IPS DF 4.7 (cell line): ENCODE measurements at regions not wholly inside any gene's neighbourhood (a gene's known extent, or its start where the extent isn't known, plus 50 kb on each side); places are given as distances from the start of the nearest gene placed in this dataset.

Experiments
- DNase-seq: peaks from one replicate; pipeline ENCODE4 v3.0.0-alpha.2; 2013; ENCODE audit warnings: low spot score; ENCODE audit errors: extremely low read depth

GRCh38 chr5:67380431-67380830, 183.8 kb upstream of the CD180 start:
- no peak for DNase-seq

GRCh38 chr5:67379753-67380152, 183.2 kb upstream of the CD180 start:
- no peak for DNase-seq

- DNase-seq = no peak
These were observed 181.7 kb upstream of the CD180 start for GRCh38 chr5:67378256-67378655.

GRCh38 chr5:67377631-67378030, 181.0 kb upstream of the CD180 start:
- no peak for DNase-seq

- DNase-seq = no peak
These were observed 179.0 kb upstream of the CD180 start for GRCh38 chr5:67375606-67376005.

- no peak for DNase-seq
These were observed 177.8 kb upstream of the CD180 start for GRCh38 chr5:67374378-67374777.

- no peak for DNase-seq
These were observed 176.9 kb upstream of the CD180 start for GRCh38 chr5:67373518-67373917.

- DNase-seq = no peak
These were observed 176.3 kb upstream of the CD180 start for GRCh38 chr5:67372887-67373286.

GRCh38 chr5:67371924-67372323, 175.3 kb upstream of the CD180 start:
- DNase-seq = no peak

- no peak for DNase-seq
These were observed 170.2 kb upstream of the CD180 start for GRCh38 chr5:67366691-67367395.

GRCh38 chr5:67366276-67366675, 169.7 kb upstream of the CD180 start:
- DNase-seq = no peak

- no peak for DNase-seq
These were observed 167.9 kb upstream of the CD180 start for GRCh38 chr5:67364381-67364970.

GRCh38 chr5:67363963-67364362, 167.4 kb upstream of the CD180 start:
- no peak for DNase-seq

- DNase-seq = no peak
These were observed 166.6 kb upstream of the CD180 start for GRCh38 chr5:67363180-67363709.

- DNase-seq = no peak
These were observed 165.5 kb upstream of the CD180 start for GRCh38 chr5:67361932-67362729.

- DNase-seq = no peak
These were observed 163.4 kb upstream of the CD180 start for GRCh38 chr5:67360047-67360446.

GRCh38 chr5:67358186-67358585, 161.6 kb upstream of the CD180 start:
- DNase-seq = no peak

- no peak for DNase-seq
These were observed 158.6 kb upstream of the CD180 start for GRCh38 chr5:67355120-67355713.

GRCh38 chr5:67353500-67354450, 157.2 kb upstream of the CD180 start:
- no peak for DNase-seq

GRCh38 chr5:67350618-67351201, 154.1 kb upstream of the CD180 start:
- no peak for DNase-seq
